ENCODE measurements at regions not wholly inside any gene's neighbourhood (a gene's known extent, or its start where the extent isn't known, plus 50 kb on each side); places are given as distances from the start of the nearest gene placed in this dataset.
"Not testable (repeated sequence)": the region's sequence is repeated elsewhere in the genome, so short reads cannot be mapped to it uniquely, and the experiment has no call there.

- no peak overlapping the region for H3K27ac ChIP-seq (ENCODE audit: low read depth, low read length)
- no peaks in the 10 kb centered on the region for H3K36me3 ChIP-seq (ENCODE audit: control insufficient read depth in 1 of 2, insufficient read depth in 2 of 2, low read length in 2 of 2)
- H3K9me3 ChIP-seq (ENCODE audit: control insufficient read depth in 1 of 2, low read length in 2 of 2): no peaks in the 10 kb centered on the region
- peaks cover 0 to 12% of the 10 kb centered on the region in 2 donors for H3K4me1 ChIP-seq (ENCODE audit: control insufficient read depth in 1 of 2, insufficient read depth in 2 of 2, low read length in 2 of 2)
- no peak overlapping the region for H3K9ac ChIP-seq (ENCODE audit: low read depth in 1 of 2, low read length in 2 of 2)
- H3K4me3 ChIP-seq (ENCODE audit: low read depth in 1 of 2, low read length in 2 of 2): no peak overlapping the region
- H3K27me3 ChIP-seq (ENCODE audit: control insufficient read depth in 1 of 2, insufficient read depth in 2 of 2, low read length in 2 of 2): no peaks in the 10 kb centered on the region
Observed at GRCh38 chr1:222892137-222892769, 77.4 kb downstream of the DISP1 start.

- Histone ChIP-seq H3K4me3 (ENCODE audit: low read depth in 1 of 2, low read length in 2 of 2) (no peak overlapping the region), H3K27ac (ENCODE audit: low read depth, low read length) (no peak overlapping the region), H3K36me3 (ENCODE audit: control insufficient read depth in 1 of 2, insufficient read depth in 2 of 2, low read length in 2 of 2) (no peaks in the 10 kb centered on the region), H3K9me3 (ENCODE audit: control insufficient read depth in 1 of 2, low read length in 2 of 2) (no peaks in the 10 kb centered on the region), H3K9ac (ENCODE audit: low read depth in 1 of 2, low read length in 2 of 2) (no peak overlapping the region), H3K4me1 (ENCODE audit: control insufficient read depth in 1 of 2, insufficient read depth in 2 of 2, low read length in 2 of 2) (peaks cover 0 to 15% of the 10 kb centered on the region in 2 donors), H3K27me3 (ENCODE audit: control insufficient read depth in 1 of 2, insufficient read depth in 2 of 2, low read length in 2 of 2) (no peaks in the 10 kb centered on the region)
Observed at GRCh38 chr1:222893255-222893654, 78.4 kb downstream of the DISP1 start.

- H3K4me3 ChIP-seq (ENCODE audit: low read depth in 1 of 2, low read length in 2 of 2): no peak overlapping the region
- no peaks in the 10 kb centered on the region for H3K9me3 ChIP-seq (ENCODE audit: control insufficient read depth in 1 of 2, low read length in 2 of 2)
- H3K4me1 ChIP-seq (ENCODE audit: control insufficient read depth in 1 of 2, insufficient read depth in 2 of 2, low read length in 2 of 2): peaks cover 0 to 15% of the 10 kb centered on the region in 2 donors
- H3K36me3 ChIP-seq (ENCODE audit: control insufficient read depth in 1 of 2, insufficient read depth in 2 of 2, low read length in 2 of 2): no peaks in the 10 kb centered on the region
- no peak overlapping the region for H3K27ac ChIP-seq (ENCODE audit: low read depth, low read length)
- no peaks in the 10 kb centered on the region for H3K27me3 ChIP-seq (ENCODE audit: control insufficient read depth in 1 of 2, insufficient read depth in 2 of 2, low read length in 2 of 2)
- no peak overlapping the region for H3K9ac ChIP-seq (ENCODE audit: low read depth in 1 of 2, low read length in 2 of 2)
Observed at GRCh38 chr1:222894331-222894730, 79.5 kb downstream of the DISP1 start.

- no peak overlapping the region for H3K9ac ChIP-seq (ENCODE audit: low read depth in 1 of 2, low read length in 2 of 2)
- no peaks in the 10 kb centered on the region for H3K27me3 ChIP-seq (ENCODE audit: control insufficient read depth in 1 of 2, insufficient read depth in 2 of 2, low read length in 2 of 2)
- H3K4me3 ChIP-seq (ENCODE audit: low read depth in 1 of 2, low read length in 2 of 2): no peak overlapping the region
- H3K36me3 ChIP-seq (ENCODE audit: control insufficient read depth in 1 of 2, insufficient read depth in 2 of 2, low read length in 2 of 2): no peaks in the 10 kb centered on the region
- peaks cover 0 to 14% of the 10 kb centered on the region in 2 donors for H3K4me1 ChIP-seq (ENCODE audit: control insufficient read depth in 1 of 2, insufficient read depth in 2 of 2, low read length in 2 of 2)
- no peaks in the 10 kb centered on the region for H3K9me3 ChIP-seq (ENCODE audit: control insufficient read depth in 1 of 2, low read length in 2 of 2)
- H3K27ac ChIP-seq (ENCODE audit: low read depth, low read length): no peak overlapping the region
Observed at GRCh38 chr1:222896630-222897526, 82.0 kb downstream of the DISP1 start.

- Histone ChIP-seq H3K27ac (ENCODE audit: low read depth, low read length) (no peak overlapping the region), H3K4me3 (ENCODE audit: low read depth in 1 of 2, low read length in 2 of 2) (peak overlapping the region in 1 of 2 donors; percentile 59), H3K27me3 (ENCODE audit: control insufficient read depth in 1 of 2, insufficient read depth in 2 of 2, low read length in 2 of 2) (no peaks in the 10 kb centered on the region), H3K4me1 (ENCODE audit: control insufficient read depth in 1 of 2, insufficient read depth in 2 of 2, low read length in 2 of 2) (peaks cover 0 to 10% of the 10 kb centered on the region in 2 donors), H3K9me3 (ENCODE audit: control insufficient read depth in 1 of 2, low read length in 2 of 2) (no peaks in the 10 kb centered on the region), H3K9ac (ENCODE audit: low read depth in 1 of 2, low read length in 2 of 2) (peak overlapping the region in 1 of 2 donors; percentile 47), H3K36me3 (ENCODE audit: control insufficient read depth in 1 of 2, insufficient read depth in 2 of 2, low read length in 2 of 2) (no peaks in the 10 kb centered on the region)
Observed at GRCh38 chr1:222897527-222898190, 82.8 kb downstream of the DISP1 start.

- H3K9ac ChIP-seq (ENCODE audit: low read depth in 1 of 2, low read length in 2 of 2): peak overlapping the region in 1 of 2 donors; percentile 47
- H3K9me3 ChIP-seq (ENCODE audit: control insufficient read depth in 1 of 2, low read length in 2 of 2): no peaks in the 10 kb centered on the region
- no peak overlapping the region for H3K27ac ChIP-seq (ENCODE audit: low read depth, low read length)
- no peaks in the 10 kb centered on the region for H3K27me3 ChIP-seq (ENCODE audit: control insufficient read depth in 1 of 2, insufficient read depth in 2 of 2, low read length in 2 of 2)
- H3K36me3 ChIP-seq (ENCODE audit: control insufficient read depth in 1 of 2, insufficient read depth in 2 of 2, low read length in 2 of 2): no peaks in the 10 kb centered on the region
- H3K4me1 ChIP-seq (ENCODE audit: control insufficient read depth in 1 of 2, insufficient read depth in 2 of 2, low read length in 2 of 2): peaks cover 0 to 10% of the 10 kb centered on the region in 2 donors
- H3K4me3 ChIP-seq (ENCODE audit: low read depth in 1 of 2, low read length in 2 of 2): no peak overlapping the region
Observed at GRCh38 chr1:222898191-222898527, 83.3 kb downstream of the DISP1 start.

- Histone ChIP-seq H3K4me1 (ENCODE audit: control insufficient read depth in 1 of 2, insufficient read depth in 2 of 2, low read length in 2 of 2) (peaks cover 0 to 10% of the 10 kb centered on the region in 2 donors), H3K9me3 (ENCODE audit: control insufficient read depth in 1 of 2, low read length in 2 of 2) (no peaks in the 10 kb centered on the region), H3K27ac (ENCODE audit: low read depth, low read length) (no peak overlapping the region), H3K4me3 (ENCODE audit: low read depth in 1 of 2, low read length in 2 of 2) (no peak overlapping the region), H3K27me3 (ENCODE audit: control insufficient read depth in 1 of 2, insufficient read depth in 2 of 2, low read length in 2 of 2) (no peaks in the 10 kb centered on the region), H3K36me3 (ENCODE audit: control insufficient read depth in 1 of 2, insufficient read depth in 2 of 2, low read length in 2 of 2) (no peaks in the 10 kb centered on the region), H3K9ac (ENCODE audit: low read depth in 1 of 2, low read length in 2 of 2) (no peak overlapping the region)
Observed at GRCh38 chr1:222899471-222899870, 84.6 kb downstream of the DISP1 start.

GRCh38 chr1:222904451-222904850 lies 89.6 kb downstream of the DISP1 start:
- H3K36me3 ChIP-seq (ENCODE audit: control insufficient read depth in 1 of 2, insufficient read depth in 2 of 2, low read length in 2 of 2): no peaks in the 10 kb centered on the region
- H3K27ac ChIP-seq (ENCODE audit: low read depth, low read length): no peak overlapping the region
- no peaks in the 10 kb centered on the region for H3K9me3 ChIP-seq (ENCODE audit: control insufficient read depth in 1 of 2, low read length in 2 of 2)
- no peak overlapping the region for H3K9ac ChIP-seq (ENCODE audit: low read depth in 1 of 2, low read length in 2 of 2)
- no peak overlapping the region for H3K4me3 ChIP-seq (ENCODE audit: low read depth in 1 of 2, low read length in 2 of 2)
- H3K4me1 ChIP-seq (ENCODE audit: control insufficient read depth in 1 of 2, insufficient read depth in 2 of 2, low read length in 2 of 2): no peaks in the 10 kb centered on the region
- no peaks in the 10 kb centered on the region for H3K27me3 ChIP-seq (ENCODE audit: control insufficient read depth in 1 of 2, insufficient read depth in 2 of 2, low read length in 2 of 2)

GRCh38 chr1:222905151-222905550 lies 90.3 kb downstream of the DISP1 start:
- no peak overlapping the region for H3K4me3 ChIP-seq (ENCODE audit: low read depth in 1 of 2, low read length in 2 of 2)
- H3K9me3 ChIP-seq (ENCODE audit: control insufficient read depth in 1 of 2, low read length in 2 of 2): no peaks in the 10 kb centered on the region
- no peak overlapping the region for H3K27ac ChIP-seq (ENCODE audit: low read depth, low read length)
- H3K36me3 ChIP-seq (ENCODE audit: control insufficient read depth in 1 of 2, insufficient read depth in 2 of 2, low read length in 2 of 2): no peaks in the 10 kb centered on the region
- no peaks in the 10 kb centered on the region for H3K27me3 ChIP-seq (ENCODE audit: control insufficient read depth in 1 of 2, insufficient read depth in 2 of 2, low read length in 2 of 2)
- H3K9ac ChIP-seq (ENCODE audit: low read depth in 1 of 2, low read length in 2 of 2): no peak overlapping the region
- H3K4me1 ChIP-seq (ENCODE audit: control insufficient read depth in 1 of 2, insufficient read depth in 2 of 2, low read length in 2 of 2): no peaks in the 10 kb centered on the region

- not testable (repeated sequence) for H3K4me3 ChIP-seq (ENCODE audit: low read depth in 1 of 2, low read length in 2 of 2); H3K4me1 ChIP-seq (ENCODE audit: control insufficient read depth in 1 of 2, insufficient read depth in 2 of 2, low read length in 2 of 2); H3K9ac ChIP-seq (ENCODE audit: low read depth in 1 of 2, low read length in 2 of 2); H3K27ac ChIP-seq (ENCODE audit: low read depth, low read length); H3K9me3 ChIP-seq (ENCODE audit: control insufficient read depth in 1 of 2, low read length in 2 of 2); H3K27me3 ChIP-seq (ENCODE audit: control insufficient read depth in 1 of 2, insufficient read depth in 2 of 2, low read length in 2 of 2); H3K36me3 ChIP-seq (ENCODE audit: control insufficient read depth in 1 of 2, insufficient read depth in 2 of 2, low read length in 2 of 2)
Observed at GRCh38 chr1:222906271-222906739, 91.5 kb downstream of the DISP1 start.
